NCI-H82 treated with DMSO at 0.1 percent for 48 hours (cell line): ENCODE measurements at regions not wholly inside any gene's neighbourhood (a gene's known extent, or its start where the extent isn't known, plus 50 kb on each side); places are given as distances from the start of the nearest gene placed in this dataset.

Experiments used
- DNase-seq: peaks from one replicate; lab custom pipeline; 2025; ENCODE audit not compliant: unreplicated experiment; lab: John Stamatoyannopoulos, UW

DNA sequence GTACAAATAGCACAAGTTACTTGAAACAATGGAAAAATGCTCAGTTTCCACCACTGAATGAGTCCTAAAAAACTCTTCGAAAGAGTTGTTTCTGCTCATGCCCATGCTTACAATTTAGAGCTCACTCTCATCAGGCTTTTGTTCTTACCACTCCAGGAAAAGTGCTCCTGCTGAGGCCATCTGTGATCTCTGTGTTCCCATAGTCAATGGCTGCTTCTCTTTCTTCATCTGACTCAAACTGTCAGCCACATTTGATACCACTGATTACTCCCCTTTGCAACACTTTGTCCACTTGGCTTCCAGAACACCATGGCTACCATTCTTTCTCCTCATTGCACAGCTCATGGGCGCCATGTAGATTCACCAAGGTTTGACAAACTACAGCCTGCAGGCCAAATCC, 80.0 kb upstream of the SLC34A2 start:
- no peak for DNase-seq

DNA sequence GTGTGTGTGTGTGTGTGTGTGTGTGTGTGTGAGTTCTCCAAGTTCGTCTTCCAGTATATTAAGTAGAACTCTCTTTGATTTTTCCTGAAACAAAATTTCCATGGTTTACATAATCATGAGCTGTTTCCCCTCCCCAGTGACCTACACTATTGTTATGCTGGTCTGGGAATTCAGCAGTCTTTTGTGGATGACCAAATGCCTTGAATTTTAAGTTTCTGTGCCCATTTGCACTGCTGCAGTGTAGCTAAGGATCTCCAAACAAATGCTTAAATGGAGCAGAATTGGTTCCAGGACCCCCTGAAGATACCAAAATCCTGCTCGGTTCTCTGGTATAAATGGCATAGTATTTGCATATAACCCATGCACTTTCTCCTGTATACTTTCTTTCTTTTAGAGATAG, 77.2 kb upstream of the SLC34A2 start:
- DNase-seq, result no peak

DNA sequence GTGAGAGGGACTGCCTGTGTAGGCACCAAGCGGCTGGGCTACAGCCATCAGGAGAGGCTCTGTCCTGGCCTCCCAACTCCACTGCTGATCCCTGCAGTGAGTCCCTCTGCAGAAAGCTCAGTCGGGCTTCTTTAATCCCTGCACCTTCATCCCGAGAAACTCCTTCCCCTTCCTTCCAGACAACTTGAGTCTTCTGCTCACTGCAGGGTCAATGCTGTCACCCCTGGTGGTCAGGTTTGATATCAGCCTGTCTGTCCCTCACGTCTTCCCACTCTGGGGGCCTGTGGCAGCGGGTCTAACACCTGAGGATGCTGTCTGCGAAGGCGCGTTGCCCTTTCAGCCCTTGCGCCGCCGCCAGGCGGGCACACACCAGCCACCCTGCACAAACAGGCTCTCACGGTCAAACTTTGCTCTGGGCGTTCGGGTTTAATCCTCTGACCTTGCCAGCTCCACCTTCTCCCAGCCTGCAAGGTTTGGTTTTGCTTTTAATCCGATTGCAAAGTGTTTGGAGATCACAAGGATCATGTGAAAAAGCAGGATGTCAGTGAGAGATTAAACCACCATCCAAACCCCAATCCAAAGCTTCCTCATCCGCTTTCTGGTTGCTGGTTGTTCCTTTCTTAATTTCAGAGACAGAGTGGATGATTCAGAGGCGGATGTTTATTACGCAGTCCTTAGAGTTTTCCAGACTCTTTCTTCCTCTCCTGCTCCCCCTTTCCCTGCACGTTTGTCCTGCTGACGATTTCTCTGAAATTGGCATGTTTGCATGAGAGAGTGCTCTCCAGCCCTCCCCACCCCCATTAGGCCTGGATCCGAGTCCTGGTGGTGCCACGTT, 74.8 kb upstream of the SLC34A2 start:
- DNase-seq, result no peak

DNA sequence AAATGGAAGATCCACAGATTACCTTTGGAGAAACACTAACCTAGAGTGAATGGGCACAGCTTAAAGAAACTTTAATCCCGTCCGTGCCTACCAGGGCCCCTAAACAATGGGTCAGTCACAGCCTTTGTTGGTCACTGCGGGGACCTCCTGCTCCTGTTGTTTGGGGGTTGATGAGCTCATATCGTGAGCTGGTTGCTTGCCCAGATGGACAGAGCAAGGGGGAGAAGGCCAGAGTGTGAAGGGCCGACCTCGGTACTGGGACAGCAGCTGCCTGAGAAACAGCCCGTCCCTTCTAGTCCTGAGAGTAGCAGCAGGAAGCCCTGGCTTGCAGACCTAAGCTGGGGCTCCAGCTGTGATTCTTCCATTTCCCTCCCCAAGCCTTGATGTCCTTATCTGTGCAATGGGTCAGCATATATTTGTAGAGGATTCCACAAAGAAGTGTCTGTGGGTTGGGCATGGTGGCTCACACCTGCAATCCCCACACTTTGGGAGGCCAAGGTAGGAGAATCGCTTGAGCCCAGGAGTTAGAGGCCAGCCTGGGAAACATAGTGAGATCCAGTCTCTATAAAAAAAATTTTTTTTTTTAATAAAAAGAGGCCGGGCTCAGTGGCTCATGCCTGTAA, 69.6 kb upstream of the SLC34A2 start:
- DNase-seq, result no peak

DNA sequence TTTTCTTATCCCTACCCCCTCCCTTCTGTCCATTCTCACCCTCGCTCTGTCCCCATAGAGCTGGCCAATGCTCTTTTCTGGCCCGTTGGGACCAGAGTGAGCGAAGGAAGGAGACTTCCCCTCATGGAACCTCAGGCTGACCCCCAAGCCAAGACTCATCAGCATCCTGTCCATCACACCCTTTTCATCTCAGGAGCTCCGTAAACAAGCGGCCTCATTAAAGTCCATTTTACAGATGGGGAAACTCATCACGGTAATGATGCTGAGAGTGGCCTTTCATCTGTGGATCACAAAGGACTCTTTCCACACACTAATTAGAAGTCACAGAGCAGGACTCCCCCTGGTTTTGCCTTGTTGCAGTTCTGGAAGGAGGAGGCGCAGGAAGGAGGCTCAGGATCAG, 67.4 kb upstream of the SLC34A2 start:
- no peak for DNase-seq

DNA sequence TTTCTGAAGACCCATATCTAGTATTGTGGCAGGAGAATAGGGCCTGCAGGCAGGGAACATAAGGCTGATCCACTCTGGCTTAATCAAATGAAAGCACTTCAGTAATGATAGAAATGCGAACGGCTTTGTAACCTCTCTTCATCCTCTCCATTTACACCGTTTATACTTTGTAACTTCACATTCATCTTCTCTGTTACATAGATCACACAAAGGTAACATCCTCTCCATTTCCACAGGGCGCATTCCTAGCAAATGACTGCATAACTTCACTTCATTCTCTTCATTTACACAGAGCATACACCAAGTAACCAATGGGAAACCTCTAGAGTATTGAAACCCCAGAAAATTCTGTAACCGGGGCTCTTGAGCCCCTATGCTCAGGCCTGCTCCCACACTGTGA, 65.5 kb upstream of the SLC34A2 start:
- no peak for DNase-seq

DNA sequence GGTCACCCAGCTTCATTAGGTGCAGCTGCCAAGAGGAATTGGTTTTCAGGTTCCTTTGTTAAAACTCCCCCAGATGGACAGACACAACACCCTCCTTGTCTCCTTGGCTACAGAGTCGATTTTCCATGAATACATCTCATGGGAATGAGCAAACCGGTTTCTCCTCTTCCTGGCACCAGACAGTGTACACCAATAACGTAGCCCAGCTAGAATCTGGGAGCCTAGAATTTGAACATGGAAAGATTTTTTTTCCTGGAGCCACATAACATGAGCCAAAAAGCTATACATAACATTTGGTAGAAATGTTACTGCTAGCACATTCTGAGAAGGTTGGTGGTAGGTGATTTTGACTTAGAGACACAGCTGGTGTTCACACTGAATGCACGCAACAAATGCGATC, 62.9 kb upstream of the SLC34A2 start:
- DNase-seq, result no peak
